ENCODE measurements at regions not wholly inside any gene's neighbourhood (a gene's known extent, or its start where the extent isn't known, plus 50 kb on each side); places are given as distances from the start of the nearest gene placed in this dataset.

- TF ChIP-seq USF1 (IDR thresholded peaks at IDR 0.05) (no peak), RAD21 (IDR thresholded peaks at IDR 0.05; ENCODE audit: low read depth) (no peak), TAF1 (IDR thresholded peaks at IDR 0.05; ENCODE audit: low read depth) (no peak), TEAD4 (IDR thresholded peaks at IDR 0.05) (no peak), TCF12 (IDR thresholded peaks at IDR 0.05; ENCODE audit: low read depth) (no peak), CREB1 (IDR thresholded peaks at IDR 0.05; ENCODE audit: low read depth) (no peak), EGR1 (IDR thresholded peaks at IDR 0.05) (no peak), REST (IDR thresholded peaks at IDR 0.05; ENCODE audit: low read depth) (no peak), YY1 (IDR thresholded peaks at IDR 0.05; ENCODE audit: low read depth) (no peak), NFIC (IDR thresholded peaks at IDR 0.05) (no peak), CEBPB (IDR thresholded peaks at IDR 0.05) (no peak), EP300 (IDR thresholded peaks at IDR 0.05; ENCODE audit: borderline replicate concordance) (no peak)
Observed at GRCh38 chrX:142299406-142299805, 94.3 kb upstream of the MAGEC2 start.

Data from Ishikawa (cell line).